ENCODE measurements at regions not wholly inside any gene's neighbourhood (a gene's known extent, or its start where the extent isn't known, plus 50 kb on each side); places are given as distances from the start of the nearest gene placed in this dataset.
A peak's percentile ranks its signal among the peaks of the same experiment; 100 is the strongest.
"Not testable (repeated sequence)": the region's sequence is repeated elsewhere in the genome, so short reads cannot be mapped to it uniquely, and the experiment has no call there.

DNA sequence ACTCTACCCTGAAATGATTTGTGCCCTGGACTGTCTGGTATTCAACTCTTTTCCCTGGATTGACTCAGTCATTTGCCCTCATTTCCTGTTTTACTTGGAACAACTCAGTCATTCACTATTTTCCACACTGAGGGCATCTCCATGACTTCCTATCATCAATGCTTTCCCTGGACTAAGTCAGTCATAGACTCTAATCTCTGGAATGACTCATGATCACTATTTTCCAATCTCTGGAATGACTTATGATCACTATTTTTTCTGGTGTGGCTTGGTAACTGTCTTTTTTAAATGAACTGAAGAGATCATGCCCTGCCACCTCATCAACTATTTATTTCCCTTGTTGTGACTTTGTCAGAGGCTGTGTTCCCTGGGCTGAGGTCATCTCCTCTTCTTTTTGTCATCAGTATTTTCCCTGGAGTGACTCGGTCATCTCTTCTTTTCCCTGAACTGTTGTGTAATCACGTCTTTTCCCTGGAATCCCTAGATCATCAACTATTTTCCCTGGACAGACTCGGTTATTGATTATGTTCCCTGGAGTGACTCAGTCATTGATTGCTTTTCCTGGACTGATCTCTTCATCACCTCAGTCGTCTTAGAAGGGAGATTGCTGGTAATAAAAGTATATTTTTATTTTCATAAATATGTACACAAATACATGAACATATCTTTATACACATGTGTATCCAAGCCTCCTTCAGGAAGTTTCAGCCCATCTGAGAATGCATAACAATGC lies 327.1 kb upstream of the VCX start:
- DNase-seq = no peak

DNA sequence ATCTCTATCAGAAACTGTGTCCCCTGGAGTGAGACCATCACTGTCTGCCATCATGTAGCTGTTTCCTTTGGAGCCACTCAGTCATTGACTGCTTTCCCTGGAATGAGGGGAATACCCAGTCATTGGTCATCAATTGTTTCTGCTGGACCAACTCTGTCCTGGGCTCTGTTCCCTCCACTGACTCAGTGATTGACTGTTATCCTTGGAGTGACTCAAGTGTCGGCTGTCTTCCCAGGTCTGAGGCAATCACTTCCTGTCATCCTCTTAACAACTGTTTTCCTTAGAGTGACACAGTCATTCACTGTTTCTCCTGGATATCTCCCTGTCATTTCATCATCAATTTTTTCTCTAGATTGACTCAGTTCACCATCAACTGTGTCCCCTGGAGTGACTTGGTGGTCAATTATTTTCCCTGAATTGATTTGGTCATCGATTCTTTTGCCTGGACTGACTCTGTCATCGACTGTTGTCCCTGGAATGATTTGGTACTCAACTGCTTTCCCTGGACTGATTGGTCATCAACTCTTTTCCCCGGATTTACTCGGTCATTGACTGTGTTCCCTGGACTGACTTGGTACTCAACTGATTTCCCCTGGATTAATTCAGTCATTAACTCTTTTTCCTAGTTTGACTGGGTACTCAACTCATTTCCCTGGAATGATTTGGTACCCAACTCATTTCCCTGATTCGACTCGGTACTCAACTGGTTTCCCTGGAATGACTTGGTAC lies 327.9 kb upstream of the VCX start:
- DNase-seq = no peak

DNA sequence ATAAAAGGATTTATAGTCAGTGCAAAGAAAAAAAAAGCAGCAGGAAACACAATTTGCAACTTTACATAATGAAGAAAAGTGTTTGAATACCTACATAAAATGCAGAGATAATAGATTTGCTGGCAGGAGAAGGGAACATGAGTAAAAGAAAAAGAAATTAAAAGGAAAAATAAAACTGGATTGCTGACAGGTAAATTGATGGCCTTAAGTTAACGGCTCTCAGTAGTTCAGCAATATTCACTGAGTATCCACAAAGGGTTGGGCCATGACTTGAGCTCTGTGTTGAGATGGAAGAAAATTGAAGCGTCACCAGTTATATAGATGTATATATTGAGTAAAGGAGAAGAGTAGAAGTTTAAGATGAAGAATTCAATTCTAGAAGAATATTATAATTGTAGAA lies 330.1 kb upstream of the VCX start:
- DNase-seq = no peak

DNA sequence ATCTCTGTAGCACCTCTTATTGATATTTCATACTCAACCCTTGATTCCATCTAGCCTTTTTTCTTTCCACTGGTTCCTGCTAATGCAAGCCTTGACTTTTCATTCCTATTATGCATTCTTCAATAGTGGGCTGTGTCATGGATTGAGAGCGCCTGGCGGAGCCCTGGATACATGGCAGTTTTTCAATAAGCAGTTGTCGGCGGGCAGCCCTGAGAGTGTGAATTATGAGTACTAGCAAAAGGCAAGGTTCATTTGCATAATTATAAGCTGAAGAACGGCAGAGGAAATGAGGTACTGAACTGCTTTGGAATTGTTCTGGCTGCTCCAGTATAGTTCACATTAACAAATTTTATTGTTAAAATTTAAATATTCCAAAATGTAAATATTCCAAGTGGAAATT lies 339.7 kb upstream of the VCX start:
- no peak for DNase-seq

DNA sequence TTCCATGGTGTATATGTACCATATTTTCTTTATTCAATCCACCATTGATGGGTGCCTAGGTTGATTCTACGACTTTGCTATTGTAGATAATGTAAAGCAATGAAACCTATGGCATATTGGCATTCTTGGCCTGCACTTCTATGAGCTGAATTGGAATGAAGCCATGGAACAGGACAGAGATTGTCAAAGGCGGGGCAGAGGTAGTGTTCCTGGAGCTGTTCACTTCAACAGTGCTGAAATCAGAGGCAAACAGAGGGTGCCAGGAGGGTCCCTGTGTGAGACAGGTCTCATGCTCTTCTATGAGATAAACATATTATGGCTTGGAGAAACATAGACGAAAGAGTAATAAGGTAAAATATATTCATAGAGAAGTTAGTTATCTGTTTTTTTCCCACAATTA lies 342.6 kb upstream of the VCX start:
- DNase-seq = no peak

DNA sequence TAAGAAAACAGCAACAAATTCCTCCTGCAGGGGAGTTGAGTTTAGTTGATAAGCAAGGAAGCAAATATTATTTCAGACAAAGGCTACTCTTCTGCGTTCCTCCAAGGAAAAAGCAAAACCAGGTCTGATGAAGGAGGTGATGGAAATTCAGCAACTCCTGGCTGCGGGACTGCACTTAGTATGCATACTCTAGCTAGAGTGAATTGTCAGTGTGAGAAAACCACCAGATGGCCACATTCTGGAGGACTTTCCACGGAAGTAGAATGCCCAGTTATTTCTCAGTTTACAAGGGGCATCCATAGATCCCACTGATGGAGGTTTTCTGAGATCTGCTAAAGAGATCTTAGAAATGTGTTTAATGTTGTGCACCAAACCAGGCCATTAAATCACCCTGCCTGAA lies 338.6 kb upstream of the PUDP start:
- DNase-seq = no peak

DNA sequence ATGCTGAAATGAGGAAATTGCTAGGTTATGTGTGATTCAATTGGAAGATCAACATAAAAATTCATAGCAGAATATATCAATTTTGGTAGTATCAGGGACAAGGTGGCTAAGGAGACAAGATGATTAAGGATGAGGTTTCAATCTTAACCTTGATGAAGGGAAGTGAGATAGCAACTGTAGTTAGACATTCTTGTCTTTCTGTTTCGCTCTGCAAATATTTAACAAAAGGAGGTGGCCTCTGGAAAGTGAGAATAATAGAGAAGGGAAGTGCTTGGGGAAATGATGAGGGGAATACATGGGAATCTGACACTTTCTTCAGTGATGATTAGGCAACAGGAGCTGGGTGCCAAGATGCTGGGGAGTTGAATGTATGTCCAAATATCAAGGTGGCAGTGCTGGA lies 337.1 kb upstream of the PUDP start:
- no peak for DNase-seq

DNA sequence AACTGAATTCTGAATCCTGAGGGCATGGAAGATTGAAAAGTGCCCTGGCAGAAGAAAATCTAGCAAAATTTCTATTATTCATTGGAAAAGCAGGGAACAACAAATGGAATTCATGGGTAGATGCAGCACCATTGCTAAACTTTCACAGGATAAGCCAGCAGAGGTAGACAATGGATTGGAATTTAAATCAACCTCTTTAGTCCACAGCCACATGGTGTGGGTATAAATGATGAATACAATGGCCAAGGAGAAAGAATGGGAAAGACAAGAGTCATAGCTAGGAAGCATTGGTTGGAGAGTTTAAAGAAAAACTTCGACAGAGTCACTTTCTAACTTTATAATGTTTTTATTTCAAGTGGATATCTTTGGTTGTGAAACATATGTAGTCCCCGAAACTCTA lies 332.8 kb upstream of the PUDP start:
- no peak for DNase-seq

DNA sequence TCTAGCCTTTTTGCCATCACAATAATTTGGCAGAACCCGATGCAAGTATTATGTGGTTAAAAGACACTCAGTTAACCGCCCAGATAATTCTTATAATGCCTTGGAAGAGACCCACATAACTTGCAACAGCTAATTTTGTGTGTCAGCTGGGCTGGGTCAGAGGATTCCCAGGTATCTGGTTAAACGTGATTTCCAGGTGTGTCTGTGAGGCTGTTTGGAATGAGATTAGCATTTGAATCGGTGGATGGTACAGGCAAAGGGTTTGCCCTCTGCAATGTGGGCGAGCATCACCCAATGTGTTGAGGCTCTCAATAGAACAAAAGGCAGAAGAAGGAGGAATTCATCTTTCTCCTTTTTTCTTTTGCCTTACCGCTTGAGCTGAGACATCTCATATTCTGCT lies 314.2 kb upstream of the PUDP start:
- no peak for DNase-seq

DNA sequence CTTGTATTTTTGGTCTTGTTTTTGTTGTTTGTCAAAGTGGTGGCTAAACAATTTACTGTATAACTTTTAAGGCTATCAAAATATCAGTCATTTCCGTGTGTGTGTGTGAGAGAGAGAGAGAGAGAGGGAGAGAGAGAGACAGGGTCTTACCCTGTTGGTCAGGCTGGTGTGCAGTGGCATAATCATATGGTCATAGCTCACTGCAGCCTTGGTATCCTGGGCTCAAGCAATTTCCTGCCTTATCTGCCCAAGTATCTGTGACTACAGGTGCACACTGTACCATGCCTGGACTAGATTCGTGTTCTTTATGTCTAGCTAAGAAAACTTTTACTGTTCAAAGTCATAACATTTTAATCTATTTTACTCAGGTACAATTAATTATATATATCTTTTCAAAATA lies 313.1 kb upstream of the PUDP start:
- not testable (repeated sequence) for DNase-seq

DNA sequence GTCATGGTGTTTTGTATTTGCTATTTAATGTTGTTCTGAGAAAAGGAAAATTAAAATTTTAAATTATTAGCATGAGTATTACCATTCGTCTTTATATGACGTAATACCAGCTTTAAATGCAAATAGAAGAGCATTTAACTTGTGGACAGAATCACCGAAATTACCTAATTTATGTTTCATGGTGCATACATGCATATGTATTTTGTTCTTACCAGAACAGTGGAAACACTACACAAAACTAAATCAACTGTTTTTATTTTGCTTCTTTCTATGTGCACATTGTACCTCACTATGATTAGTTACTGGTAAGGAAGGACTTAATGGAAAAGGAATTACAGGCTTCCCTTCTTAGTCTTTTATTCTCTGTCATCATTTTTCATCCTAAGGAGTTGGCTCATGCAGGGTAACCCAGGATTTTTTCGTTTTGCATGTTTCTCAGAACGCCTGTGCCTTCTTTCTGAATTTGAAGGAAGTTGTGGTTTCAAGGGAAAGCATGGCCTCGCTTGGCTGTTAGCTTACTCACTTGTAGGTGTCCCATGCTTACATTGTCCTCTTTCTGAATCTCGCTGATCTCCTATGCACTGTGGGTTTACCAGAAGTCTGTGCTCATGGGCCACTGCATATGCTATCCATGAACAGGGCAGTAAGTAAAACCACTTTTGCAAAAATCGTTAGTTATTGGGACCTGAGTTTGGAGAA lies 300.0 kb upstream of the PUDP start:
- DNase-seq = peak in 1 of 3 donors; percentile 0

DNA sequence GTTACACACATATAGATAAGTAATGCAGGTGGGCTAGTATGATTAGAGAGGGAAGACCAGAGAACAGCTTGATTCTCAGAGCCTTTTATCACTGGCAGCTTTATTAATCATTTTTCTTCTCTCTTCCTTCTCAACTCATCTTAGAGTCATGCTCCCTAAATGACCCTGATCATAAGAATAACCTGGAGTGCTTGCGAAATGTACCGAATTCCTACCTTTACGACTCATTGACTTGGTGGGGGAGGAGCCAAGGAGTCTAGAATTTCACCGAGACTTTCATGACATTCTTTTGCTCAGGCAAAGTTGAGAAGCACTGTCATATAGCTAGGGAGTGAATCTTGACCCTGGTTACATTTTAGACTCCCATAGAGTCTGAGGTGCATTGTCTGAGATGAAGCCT lies 298.9 kb upstream of the PUDP start:
- no peak for DNase-seq

DNA sequence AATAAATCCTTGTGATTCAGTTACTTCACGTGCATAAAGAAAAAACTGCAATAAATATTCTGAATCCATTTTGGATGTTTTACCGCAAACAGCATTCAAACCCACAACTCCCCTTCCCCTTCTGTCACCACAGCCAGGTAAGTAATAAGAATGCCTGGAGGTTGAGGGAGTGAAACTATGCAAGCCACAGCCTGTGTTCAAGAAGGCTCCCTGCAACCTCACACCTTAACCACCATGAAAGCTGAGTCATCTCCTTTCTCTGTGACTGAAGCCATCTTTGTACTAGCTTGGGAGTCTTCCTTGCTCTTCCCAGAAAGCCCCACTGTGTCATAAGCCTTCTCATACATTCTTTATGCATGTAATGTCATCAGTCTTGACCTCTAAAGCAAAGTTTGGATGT lies 297.0 kb upstream of the PUDP start:
- no peak for DNase-seq

DNA sequence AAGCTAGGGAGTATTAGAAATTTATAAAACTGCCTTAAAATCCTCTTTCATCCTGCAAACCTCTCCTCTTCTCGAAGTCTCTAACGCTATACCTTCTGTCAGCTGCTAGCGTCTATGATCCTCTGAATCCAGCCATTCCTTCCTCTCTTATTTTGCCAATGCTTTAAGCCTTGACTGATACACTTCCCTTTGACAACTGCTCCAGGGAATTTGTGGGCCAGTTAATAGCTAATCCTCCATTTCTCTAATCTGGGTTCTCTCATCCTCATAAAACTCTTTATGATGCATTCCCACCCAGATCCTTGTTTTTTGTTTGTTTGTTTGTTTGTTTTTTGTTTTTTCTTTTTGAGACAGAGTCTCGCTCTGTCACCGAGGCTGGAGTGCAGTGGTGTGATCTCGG lies 293.6 kb upstream of the PUDP start:
- no peak for DNase-seq

DNA sequence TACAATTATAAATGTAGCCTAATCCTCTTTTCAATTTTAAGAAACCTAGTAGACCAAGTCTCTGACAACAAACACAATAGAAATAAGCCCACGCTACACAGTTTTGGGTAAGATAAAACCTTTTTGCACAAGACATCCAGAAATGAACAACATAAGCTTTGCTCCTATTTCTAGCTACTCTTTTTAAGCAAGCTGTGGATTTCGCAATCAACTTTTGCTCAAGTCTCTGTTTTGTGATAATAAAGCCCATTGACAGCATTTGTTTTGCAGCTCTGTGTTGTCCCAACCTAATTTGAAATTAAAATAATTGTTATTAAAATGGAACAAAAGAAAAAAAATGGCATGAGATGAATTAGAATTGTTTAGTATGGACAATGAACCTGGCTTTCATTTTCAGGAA lies 287.9 kb upstream of the PUDP start:
- no peak for DNase-seq

DNA sequence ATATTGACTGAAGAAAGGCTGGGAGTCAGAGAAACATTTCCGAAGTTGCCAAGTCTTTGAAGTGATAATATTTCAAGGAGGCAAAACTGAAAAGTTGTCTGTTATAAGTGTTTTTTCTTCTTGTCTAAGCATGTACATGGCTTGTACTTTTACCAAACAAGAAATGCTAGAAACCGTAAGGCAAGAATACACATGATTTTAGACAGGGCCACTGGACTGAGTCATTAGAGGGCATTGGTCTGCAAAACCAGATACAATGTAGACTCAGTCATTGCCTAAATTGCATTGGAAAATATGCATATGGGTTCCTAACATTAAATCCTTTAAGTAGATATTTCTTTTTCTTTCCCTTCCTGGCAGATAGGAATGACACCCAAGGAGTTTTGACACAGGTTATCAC lies 284.9 kb upstream of the PUDP start:
- no peak for DNase-seq

DNA sequence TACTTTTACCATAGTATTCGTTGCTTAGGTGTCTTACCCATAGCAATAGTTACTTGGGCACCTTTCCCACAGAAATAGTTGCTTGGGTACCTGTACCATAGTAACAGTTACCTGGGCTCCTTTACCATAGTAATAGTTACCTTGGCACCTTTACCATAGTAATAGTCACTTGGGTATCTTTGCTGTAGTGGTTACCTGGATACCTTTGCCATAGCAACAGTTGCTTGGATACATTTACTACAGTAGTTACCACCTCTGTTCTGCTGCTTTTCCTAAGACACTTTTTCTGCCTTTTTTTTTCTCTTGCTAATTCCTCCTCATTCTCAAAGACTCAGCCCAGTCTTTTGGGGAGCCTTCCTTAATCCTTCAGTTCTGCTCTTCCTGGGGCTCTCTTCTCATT lies 272.8 kb upstream of the PUDP start:
- no peak for DNase-seq

DNA sequence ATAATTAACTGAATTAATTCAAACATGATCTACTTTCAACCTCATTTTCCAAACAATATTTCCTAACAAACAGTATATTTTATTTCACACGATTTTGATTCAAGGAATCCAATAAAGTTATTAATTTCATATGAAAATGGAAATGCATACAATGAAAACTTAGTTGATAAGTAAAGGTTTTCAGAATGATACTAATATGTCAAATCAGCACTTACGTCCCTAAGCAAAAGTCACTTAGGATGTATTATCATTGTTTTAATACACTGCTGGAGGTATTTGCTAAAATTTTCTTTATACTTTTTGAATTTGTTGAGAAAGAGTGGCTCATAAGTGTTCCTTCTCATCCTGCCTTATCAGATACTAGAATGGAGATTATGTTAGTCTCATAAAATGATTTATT lies 266.8 kb upstream of the PUDP start:
- DNase-seq = no peak

DNA sequence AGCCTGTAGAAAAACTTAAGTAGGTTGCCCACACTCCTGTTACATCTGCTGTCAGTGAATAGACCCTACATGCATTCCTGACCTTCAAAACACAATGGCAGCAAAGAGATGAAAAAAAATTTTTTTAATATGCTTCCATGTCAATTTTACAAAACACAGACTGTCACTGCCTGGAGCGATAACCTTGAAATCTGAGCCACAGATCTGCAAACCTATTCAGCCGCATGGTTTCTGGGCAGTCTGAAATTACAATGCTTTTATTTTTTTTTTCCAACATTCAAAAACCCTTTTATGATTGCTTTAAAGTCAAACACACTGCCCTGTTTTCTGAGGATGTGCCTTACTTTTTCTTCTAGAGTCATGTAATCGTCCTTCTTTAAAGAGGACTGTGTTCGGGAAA lies 264.9 kb upstream of the PUDP start:
- DNase-seq = no peak

DNA sequence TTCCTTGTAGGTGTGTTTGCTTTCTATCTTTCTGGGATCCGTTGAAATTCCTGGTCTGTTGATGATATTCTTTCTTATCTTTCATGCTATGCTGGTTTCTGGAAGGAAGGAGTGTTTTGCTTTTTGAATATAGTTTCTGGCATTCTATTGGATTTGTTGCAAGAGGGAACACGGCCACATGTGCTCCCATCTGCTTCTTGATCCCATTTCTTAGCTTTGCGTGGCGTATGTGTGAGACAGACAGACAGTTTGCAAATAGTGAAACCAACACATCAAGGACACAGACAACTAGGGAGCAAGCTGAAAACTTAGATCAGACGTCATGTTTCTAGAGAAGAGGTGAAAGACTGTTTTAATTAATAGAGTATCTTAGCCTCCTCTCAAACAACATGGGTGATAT lies 261.9 kb upstream of the PUDP start:
- DNase-seq = no peak

DNA sequence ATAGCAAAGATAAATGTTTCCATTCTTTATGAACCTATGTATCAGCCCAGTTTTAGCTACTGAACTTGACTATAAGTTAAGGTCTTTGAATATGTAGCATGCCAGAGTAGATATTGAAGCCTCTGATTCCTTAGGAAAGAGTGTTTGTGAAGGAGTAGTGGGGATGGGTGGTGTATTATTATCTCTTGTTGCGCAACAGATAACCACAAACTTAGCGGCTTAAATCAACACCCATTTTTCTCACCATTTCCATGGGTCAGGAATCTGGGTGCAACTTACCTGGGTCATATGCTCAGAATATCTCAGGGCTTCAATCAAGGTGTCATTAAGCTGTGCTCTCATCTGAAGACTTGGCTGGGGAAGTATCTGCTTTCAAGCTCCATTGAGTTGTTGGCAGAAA lies 251.4 kb upstream of the PUDP start:
- no peak for DNase-seq

DNA sequence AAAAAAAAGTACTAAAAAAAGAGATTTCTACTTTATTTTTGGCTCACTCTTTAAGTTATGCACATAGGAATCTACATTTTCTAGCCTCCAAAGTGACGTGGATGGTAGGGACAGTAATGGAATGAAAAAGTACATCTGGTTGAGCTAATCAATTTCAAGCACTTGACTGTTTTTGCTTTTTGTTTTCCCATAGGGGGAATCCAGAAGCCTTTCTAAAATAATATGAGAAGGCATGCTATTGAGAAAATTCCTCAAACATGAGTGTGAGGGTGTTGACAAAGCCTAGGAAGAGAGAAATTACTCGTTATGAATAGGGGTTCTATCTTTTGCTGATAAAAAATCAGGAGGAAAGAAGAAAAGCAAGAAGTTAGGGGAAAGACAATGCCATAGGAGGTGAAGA lies 242.5 kb upstream of the PUDP start:
- no peak for DNase-seq

DNA sequence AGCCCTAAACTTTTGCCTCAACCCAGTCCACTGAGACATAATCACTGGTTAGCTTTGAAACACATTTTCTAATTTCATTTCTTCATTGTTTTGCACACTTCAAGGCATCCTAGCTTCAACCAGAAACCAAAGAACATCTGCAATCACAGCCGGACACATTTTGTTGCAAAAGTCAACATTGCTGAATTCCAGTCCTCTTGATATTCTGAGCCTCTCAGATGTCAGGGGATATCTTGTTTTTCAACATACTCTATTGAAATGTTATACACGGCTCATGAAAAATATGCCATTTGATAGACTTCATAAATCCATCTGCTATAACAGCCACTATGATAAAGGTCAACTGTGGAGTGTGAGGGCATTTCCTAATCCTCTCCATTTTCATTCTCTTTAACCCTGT lies 241.6 kb upstream of the PUDP start:
- DNase-seq = no peak

All from muscle of back (tissue), 3 donors.